Neural crest cell (in vitro differentiated cells): ENCODE measurements at regions not wholly inside any gene's neighbourhood (a gene's known extent, or its start where the extent isn't known, plus 50 kb on each side); places are given as distances from the start of the nearest gene placed in this dataset.
A peak's percentile ranks its signal among the peaks of the same experiment; 100 is the strongest.

ENCODE experiments used
- DNase-seq: peaks from one replicate; pipeline ENCODE4 v3.0.0; 2021; ENCODE audit warnings: low read depth, mixed read lengths, low spot score
- H3K27ac Mint-ChIP-seq: one replicate; pipeline ENCODE4 v1.8.0; 2021; ENCODE audit warnings: mild to moderate bottlenecking, mixed read lengths; ENCODE audit not compliant: unreplicated experiment
- H3K27me3 Mint-ChIP-seq: 2 replicates; pipeline ENCODE4 v1.8.0; 2021; ENCODE audit warnings: low read depth, mild to moderate bottlenecking, mixed read lengths
- H3K36me3 Mint-ChIP-seq: 2 replicates; pipeline ENCODE4 v1.8.0; 2021; ENCODE audit warnings: low read depth, mild to moderate bottlenecking, mixed read lengths
- H3K4me1 Mint-ChIP-seq: 2 replicates; pipeline ENCODE4 v1.8.0; 2021; ENCODE audit warnings: mixed read lengths
- H3K4me3 Mint-ChIP-seq: one replicate; pipeline ENCODE4 v1.8.0; 2021; ENCODE audit warnings: mild to moderate bottlenecking, mixed read lengths
- H3K9me3 Mint-ChIP-seq: 2 replicates; pipeline ENCODE4 v1.8.0; 2021; ENCODE audit warnings: mixed read lengths
- TF ChIP-seq, protein P1 (sequence below): fragments of 200-600 bp; sonication (generic); conservative IDR thresholded peaks from 2 replicates; pipeline ENCODE4 v1.5.0; 2021; ENCODE audit warnings: antibody characterized with exemption, mild to moderate bottlenecking

GRCh38 chr3:159263750-159264553 is 462.1 kb downstream of the MFSD1 start:
- DNase-seq: peak; percentile 41
- Mint-ChIP-seq H3K27ac (no peak overlapping the region), H3K27me3 (peaks cover 45% of the 10 kb centered on the region), H3K4me1 (no peaks in the 10 kb centered on the region), H3K36me3 (no peaks in the 10 kb centered on the region), H3K9me3 (no peaks in the 10 kb centered on the region), H3K4me3 (no peak overlapping the region)
- TF ChIP-seq, protein P1, sequence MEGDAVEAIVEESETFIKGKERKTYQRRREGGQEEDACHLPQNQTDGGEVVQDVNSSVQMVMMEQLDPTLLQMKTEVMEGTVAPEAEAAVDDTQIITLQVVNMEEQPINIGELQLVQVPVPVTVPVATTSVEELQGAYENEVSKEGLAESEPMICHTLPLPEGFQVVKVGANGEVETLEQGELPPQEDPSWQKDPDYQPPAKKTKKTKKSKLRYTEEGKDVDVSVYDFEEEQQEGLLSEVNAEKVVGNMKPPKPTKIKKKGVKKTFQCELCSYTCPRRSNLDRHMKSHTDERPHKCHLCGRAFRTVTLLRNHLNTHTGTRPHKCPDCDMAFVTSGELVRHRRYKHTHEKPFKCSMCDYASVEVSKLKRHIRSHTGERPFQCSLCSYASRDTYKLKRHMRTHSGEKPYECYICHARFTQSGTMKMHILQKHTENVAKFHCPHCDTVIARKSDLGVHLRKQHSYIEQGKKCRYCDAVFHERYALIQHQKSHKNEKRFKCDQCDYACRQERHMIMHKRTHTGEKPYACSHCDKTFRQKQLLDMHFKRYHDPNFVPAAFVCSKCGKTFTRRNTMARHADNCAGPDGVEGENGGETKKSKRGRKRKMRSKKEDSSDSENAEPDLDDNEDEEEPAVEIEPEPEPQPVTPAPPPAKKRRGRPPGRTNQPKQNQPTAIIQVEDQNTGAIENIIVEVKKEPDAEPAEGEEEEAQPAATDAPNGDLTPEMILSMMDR: peak; percentile 85

GRCh38 chr3:159265705-159266104 is 463.9 kb downstream of the MFSD1 start:
- Mint-ChIP-seq H3K27me3 (peaks cover 41% of the 10 kb centered on the region), H3K4me1 (no peaks in the 10 kb centered on the region), H3K27ac (no peak overlapping the region), H3K36me3 (no peaks in the 10 kb centered on the region), H3K4me3 (no peak overlapping the region), H3K9me3 (no peaks in the 10 kb centered on the region)
- TF ChIP-seq, protein P1: no peak
- no peak for DNase-seq

GRCh38 chr3:159266779-159267178 is 464.9 kb downstream of the MFSD1 start:
- TF ChIP-seq, protein P1: peak; percentile 69
- H3K4me3 Mint-ChIP-seq: no peak overlapping the region
- H3K27me3 Mint-ChIP-seq: peaks cover 32% of the 10 kb centered on the region
- H3K4me1 Mint-ChIP-seq: no peaks in the 10 kb centered on the region
- no peaks in the 10 kb centered on the region for H3K36me3 Mint-ChIP-seq
- no peaks in the 10 kb centered on the region for H3K9me3 Mint-ChIP-seq
- no peak overlapping the region for H3K27ac Mint-ChIP-seq
- peak; percentile 63 for DNase-seq

GRCh38 chr3:159271799-159272512 is 470.1 kb downstream of the MFSD1 start:
- Mint-ChIP-seq H3K4me3 (no peak overlapping the region), H3K4me1 (no peaks in the 10 kb centered on the region), H3K36me3 (no peaks in the 10 kb centered on the region), H3K27ac (no peak overlapping the region), H3K9me3 (no peaks in the 10 kb centered on the region), H3K27me3 (peaks cover 44% of the 10 kb centered on the region)
- TF ChIP-seq, protein P1: no peak
- no peak for DNase-seq

DNA sequence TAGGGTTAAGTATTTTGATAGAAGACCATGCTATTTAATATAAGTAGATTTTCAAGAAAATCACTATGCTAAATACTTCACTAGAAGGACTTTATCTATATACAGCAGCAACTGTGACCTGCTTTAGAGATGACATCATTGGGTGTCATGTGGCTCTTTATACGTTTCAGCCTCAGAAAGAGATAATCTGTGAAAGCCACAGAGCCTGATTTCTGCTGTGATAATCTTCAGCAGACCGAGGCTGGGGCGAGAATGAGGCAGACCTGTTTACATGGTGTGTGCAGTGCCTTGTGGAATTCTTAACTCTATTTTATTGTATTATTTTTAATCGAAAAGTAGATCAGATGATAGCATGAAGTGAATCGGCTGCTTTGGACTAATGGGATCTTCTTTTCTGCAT is 471.2 kb downstream of the MFSD1 start:
- Mint-ChIP-seq H3K4me3 (no peak overlapping the region), H3K27me3 (peaks cover 53% of the 10 kb centered on the region), H3K27ac (no peak overlapping the region), H3K4me1 (no peaks in the 10 kb centered on the region), H3K9me3 (no peaks in the 10 kb centered on the region), H3K36me3 (no peaks in the 10 kb centered on the region)
- TF ChIP-seq, protein P1: no peak
- DNase-seq: no peak
